Astrocyte of the hippocampus (primary cell): ENCODE measurements at regions not wholly inside any gene's neighbourhood (a gene's known extent, or its start where the extent isn't known, plus 50 kb on each side); places are given as distances from the start of the nearest gene placed in this dataset.
A peak's percentile ranks its signal among the peaks of the same experiment; 100 is the strongest.

Source experiments
- DNase-seq: peaks from one replicate; pipeline ENCODE4 v3.0.0; 2011; ENCODE audit warnings: low read depth, low spot score

DNA sequence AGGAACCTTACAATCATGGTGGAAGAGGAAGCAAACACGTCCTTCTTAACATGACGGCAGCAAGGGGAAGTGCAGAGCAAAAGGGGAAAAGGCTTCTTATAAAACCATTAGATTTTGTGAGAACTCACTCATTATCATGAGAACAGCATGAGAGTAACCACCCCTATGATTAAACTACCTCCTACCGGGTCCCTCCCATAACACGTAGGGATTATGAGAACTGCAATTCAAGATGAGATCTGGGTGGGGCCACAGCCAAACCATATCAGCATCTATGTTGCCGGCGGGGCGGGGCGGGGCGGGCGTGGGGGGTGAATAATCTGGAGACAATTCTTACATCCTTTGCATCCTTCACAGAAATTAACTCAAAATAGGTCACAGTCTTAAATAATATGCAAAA, 58.8 kb upstream of the GFPT2 start:
- DNase-seq, result no peak

DNA sequence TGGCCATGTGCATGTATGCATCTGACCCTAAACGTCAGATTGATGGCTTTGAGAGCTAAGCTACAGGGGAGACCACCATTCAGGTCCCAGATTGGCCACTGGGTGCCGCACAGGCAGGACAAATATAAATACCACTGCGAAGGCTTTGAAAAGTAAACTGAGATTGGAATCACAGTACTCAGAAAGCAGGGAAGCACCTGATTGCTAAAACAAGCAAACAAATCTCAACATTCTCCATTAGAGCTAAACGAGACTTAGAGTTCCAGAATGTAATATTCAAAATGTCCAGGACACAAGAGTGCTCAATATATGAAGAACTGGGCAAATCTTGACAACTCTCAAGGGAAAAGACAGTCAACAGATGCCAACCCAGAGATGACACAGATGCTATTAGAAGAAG, 61.0 kb upstream of the GFPT2 start:
- DNase-seq, result no peak

DNA sequence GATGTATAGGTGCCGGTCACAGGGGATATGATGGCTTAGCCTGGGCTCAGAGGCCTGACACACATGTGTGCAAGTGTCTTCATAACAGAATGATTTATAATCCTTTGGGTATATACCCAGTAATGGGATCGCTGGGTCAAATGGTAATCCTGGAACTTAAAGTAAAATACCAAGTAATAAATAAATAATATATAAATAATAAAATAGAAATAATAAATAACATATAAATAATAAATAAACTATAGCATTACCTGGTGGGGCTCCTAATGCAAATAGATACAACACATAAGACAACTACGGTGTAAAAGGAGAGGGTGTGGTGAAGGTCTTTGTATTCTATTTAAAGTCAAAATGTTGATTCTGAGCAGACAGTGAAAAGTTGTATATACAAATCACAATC, 68.5 kb upstream of the GFPT2 start:
- DNase-seq, result no peak

DNA sequence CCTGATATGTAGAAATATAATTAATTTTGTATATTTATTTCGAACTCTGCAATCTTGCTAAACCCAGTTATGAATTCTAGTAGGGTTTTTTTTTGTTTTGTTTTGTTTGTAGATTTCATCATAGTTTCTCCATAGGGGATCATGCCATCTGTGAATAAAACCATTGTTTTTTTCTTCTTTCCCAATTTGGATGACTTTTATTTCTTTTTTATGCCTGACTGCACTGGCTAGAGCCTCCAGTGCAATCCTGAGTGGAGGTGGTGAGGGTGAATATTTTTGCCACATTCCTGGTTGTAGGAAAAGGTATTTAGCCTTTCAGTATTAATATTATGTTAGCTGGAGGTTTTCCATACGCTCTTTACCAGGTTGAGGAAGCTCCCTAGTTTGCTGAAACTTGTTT, 70.0 kb upstream of the GFPT2 start:
- DNase-seq, result peak; percentile 25

DNA sequence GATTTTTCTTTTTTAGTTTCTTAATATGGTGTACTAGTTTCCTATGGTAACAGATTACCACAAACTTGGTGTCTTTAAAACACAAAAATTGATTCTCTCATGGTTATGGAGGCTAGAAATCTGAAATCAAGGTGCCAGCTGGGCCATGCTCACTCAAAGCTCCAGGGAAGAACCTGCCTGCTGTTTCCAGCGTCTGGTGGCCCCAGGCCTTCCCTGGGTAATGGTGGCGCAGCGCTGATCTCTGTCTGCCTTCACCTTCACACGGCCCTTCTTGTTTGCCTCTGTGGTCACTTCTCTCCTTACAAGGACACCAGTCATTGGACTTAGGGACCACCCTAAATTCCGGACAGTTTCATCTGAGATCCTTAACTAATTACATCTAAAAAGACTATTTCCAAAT, 70.5 kb upstream of the GFPT2 start:
- no peak for DNase-seq

DNA sequence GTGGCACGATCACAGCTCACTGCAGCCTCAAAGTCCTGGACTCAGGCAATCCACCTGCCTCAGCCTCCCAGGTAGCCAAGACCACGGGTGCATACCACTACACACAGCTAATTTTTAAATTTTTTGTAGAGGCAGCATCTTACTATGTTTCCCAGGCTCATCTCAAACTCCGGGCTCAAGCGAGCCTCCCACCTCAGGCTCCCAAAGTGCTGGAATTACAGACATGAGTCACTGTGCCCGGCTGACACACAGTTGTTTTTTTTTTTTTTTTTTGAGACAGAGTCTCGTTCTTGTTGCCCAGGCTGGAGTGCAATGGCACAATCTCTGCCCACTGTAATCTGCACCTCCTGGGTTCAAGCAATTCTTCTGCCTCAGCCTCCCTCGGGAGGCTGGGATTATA, 70.1 kb upstream of the CNOT6 start:
- peak; percentile 14 for DNase-seq

DNA sequence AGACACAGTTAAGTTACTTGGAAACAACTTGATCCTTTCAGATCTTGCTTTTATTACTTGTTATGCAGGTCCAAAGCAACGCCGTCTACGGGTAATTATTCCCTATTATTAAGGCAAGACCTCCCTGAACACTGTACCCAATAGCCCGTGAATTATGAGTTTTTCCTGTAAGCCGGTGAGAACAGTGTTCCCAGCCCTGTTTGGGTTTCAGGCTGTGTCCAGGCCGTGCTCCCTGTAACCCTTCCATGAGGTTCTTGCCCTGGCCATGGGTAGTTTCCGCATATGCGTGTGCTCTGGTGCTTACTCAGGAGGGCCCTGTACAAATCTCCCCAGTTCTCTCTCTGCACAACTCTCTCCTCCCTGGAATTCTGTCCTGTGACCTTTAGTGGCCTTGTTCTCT, 65.6 kb upstream of the CNOT6 start:
- DNase-seq, result no peak

DNA sequence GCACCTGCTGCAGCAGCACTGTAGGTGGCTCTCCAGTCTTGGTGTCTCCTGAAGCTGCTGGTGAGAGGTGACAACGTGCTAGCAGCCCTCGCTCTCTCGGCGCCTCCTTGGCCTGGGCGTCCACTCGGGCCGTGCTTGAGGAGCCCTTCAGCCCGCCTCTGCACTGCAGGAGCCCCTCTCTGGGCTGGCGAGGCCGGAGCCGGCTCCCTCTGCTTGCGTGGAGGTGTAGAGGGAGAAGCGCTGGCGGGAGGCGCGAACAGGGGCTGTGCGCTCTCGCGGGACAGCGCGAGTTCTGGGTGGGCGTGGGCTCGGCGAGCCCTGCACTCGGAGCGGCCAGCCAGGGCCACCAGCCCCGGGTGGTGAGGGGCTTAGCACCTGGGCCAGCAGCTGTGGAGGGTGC, 62.2 kb upstream of the CNOT6 start:
- DNase-seq, result no peak

DNA sequence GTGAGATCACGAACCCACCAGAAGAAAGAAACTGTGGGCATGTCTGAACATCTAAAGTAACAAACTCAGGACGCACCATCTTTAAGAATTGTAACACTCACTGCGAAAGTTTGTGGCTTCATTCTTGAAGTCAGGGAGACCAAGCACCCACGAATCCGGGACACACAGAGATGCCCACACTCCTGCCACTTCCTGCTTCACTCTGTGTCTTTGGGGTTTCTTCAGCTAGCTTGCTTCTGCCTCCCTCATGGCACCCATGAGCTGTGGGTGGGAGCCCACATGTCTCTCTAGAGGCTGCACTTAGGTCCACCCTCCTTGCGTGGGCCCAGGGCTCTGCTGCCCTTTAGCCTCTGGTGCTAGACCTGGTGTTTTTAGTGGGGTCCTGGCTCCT, 61.2 kb upstream of the CNOT6 start:
- no peak for DNase-seq

DNA sequence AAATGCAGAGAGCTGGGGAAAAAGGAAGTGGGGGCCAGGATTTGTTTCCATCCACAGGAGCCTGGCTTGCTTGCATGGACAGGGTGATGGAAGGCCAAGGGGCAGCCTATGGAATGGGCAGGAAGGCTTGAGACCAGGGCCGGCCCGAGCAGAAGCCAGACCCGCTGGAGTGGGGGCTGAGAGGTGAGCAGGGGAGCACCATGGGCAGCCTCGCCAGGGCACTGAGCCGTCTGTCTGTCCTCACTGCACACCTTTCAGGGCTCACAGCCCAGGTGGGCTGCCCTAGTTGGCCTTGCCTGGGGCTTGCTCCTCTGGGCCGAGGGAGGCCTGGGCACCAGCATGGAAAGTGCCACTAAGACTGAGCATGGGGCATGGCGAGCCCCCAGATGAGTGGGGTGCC, 58.6 kb upstream of the CNOT6 start:
- no peak for DNase-seq

DNA sequence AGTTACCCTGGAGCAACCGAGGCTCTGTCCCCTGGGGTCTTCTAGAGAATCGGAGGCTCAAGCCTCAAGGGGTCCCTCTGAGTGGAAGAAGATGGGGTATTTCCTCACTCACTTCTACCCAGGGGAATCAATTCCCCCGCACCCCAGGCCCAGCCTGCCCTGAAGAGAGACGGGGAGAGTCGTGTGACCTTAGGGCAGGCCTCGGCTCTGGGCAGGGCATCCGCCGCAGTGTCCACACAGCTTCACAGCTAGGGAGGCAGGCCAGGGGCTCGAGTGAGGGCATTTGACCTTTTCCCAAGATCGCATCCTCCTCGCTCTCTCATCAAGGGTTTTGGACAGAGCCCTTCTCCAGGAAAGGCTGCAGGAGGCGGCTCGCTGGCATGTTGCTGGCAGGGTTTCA, 57.9 kb upstream of the CNOT6 start:
- no peak for DNase-seq

DNA sequence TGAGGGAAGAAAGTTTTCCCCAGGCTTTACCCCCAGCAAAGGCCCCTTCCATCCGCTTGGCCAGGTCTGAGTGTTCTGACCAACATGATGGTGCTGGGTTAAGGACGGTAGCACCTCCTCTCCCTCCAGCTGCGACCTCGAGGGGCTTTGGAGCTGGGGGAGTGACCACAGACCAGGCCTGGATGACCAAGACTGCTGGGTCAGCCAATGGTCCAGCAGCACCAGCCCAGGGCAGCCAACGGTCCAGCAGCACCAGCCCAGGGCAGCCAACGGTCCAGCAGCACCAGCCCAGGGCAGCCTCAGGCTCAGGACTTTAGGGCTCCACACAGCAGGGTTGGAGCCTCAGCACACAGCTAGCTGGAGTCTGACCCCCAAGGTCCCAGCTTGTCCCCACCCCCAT, 57.2 kb upstream of the CNOT6 start:
- no peak for DNase-seq

DNA sequence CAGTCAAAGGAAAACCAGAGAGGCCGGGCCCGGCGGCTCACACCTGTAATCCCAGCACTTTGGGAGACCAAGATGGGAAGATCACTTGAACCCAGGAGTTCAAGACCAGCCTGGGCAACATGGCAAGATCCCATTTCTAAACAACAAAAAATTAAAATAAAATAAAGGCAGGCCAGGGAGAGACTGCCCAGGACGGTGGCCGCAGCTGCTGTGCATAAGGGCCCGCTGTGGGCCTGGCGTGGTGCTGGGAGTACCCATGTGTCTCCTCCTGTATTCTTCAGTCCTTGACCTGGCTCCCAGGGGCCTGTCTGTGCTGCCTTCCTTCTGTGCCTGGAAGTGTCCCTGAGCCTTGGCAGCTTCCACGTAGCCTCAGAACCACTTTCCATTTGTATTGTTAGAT, 56.8 kb upstream of the CNOT6 start:
- no peak for DNase-seq

DNA sequence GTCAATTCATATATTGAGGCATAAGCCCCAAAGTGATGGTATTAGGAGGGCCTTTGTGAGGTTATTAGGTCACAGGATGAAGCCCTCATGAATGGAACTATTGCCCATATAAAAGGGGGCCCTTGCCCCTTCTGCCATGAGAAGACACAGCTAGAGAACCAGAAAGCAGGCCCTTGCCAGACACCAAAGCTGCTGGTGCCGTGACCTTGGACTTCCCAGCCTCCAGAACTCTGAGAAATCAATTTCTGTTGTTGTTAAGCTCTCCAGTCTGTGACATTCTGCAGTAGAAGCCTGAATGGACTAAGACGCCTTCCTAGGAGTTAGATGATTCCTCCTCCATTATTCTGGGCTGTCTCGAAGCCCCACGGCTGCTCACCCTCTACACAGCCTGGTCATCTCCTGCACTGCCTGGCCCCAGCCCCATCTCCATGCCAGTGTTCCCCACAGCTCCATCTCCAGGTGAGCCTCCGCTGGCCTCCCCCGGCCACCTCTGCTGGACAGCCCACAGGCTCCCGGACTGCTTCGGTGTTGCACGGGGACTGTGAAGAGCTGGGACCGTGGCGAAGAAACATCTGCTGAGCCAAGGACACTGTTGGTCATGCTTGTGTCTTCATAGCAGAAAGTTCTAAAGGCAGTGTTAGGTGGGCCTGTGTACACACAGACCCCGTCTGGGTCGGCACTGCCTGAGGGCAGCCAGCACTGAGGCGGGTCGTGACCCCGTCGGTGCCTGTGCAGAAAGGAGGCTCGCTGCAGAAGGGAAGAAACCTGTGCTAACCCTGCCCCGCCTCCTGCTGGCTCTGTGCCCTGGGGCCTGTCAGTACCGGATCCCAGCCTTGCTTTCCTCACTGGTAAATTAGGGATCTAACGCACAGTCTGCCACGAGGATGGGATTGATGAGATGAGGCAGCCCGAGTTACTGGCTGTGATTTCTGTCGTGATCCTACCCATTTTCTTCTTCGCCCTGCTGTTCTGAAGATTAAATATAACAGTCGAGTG, 55.1 kb upstream of the CNOT6 start:
- no peak for DNase-seq

DNA sequence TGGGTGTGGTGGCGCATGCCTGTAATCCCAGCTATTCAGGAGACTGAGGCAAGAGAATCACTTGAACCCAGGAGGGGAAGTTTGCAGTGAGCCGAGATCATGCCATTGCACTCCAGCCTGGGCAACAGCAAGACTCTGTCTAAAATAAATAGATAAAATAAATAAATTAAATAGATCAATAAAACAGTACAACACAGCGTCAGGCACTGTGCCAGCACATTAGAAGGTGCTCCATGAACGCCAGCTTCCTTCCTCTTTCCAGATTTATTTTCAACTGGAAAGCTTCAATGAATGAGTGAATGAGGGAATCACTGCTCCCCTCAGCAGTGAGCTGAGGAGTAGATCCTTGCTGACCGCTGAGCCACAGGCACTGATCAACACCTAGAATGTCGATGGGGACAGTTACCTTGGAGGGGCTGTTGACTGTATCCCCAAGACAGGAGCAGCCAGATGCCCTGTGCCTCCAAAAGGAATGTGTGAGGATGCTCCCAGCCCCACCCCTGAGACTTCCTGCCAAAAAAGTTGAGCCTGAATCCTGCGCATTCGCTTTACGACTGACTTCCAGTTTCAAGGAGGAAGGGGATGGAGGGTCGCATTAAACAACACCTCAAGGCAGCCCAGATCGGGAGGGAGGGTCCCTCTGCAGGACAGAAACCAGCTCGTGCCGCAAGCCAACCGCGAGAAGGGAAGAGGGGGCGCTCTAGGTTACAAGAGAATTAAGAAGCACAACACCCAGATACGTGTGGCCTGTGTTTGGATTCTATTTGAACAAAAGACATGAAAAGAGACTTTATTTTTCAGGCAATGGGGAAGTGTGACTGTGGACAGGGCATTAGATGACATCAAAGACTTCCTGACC, 54.0 kb upstream of the CNOT6 start:
- no peak for DNase-seq

DNA sequence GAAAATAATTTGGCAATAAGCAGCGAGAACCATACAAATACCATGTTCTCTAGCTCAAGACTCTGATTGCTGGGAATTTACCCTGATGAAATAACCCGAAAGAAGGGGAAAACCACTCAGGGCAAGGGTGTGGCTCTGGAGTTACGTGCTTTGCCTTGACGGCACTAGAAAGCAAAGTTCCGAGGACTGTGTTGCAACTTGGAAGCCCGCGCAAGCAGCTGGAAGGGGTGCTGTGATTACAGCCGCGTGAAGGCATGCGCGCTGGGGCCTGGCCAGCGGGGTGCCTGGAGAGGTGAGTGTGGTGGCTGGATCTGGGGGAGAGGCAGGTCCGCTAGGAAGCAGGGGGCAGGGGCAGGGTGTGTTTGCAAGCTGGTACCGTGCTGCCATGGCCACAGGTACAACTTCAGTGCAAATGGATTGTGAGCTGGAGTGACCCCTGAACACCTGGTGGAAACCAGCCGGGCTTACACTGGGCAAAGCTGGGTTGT, 52.6 kb upstream of the CNOT6 start:
- DNase-seq, result no peak
